PFSK-1 (cell line): ENCODE measurements at regions not wholly inside any gene's neighbourhood (a gene's known extent, or its start where the extent isn't known, plus 50 kb on each side); places are given as distances from the start of the nearest gene placed in this dataset.

ENCODE experiments used
- FOXP2 ChIP-seq: optimal IDR thresholded peaks from 2 replicates; pipeline ENCODE3; 2011; ENCODE audit warnings: borderline replicate concordance, control low read depth, inconsistent platforms; ENCODE audit not compliant: insufficient read depth; ENCODE audit errors: extremely low read length, extremely low read depth
- POLR2AphosphoS5 ChIP-seq: IDR thresholded peaks from 2 replicates; pipeline ENCODE4 v1.6.1; 2012; ENCODE audit warnings: low read depth, mild to moderate bottlenecking, control low read depth, low read length, moderate library complexity
- SIN3A ChIP-seq: IDR thresholded peaks from 2 replicates; pipeline ENCODE4 v1.6.1; 2012; ENCODE audit warnings: mild to moderate bottlenecking, low read length, moderate library complexity, borderline replicate concordance; ENCODE audit not compliant: insufficient read depth
- TAF1 ChIP-seq: IDR thresholded peaks from 2 replicates; pipeline ENCODE4 v1.6.1; 2012; ENCODE audit warnings: low read length, control low read depth, borderline replicate concordance; ENCODE audit not compliant: insufficient read depth
- TF ChIP-seq, protein P1 (sequence below), 2 experiments: IDR thresholded peaks; 2 replicates each; pipeline versions ENCODE4 v1.6.1 to v1.8.0; 2011 to 2012; ENCODE audit warnings: low read depth in 2 of 2, low read length in 2 of 2, control low read depth in 1 of 2, inconsistent platforms in 1 of 2, mild to moderate bottlenecking in 1 of 2, moderate library complexity in 1 of 2; ENCODE audit not compliant: insufficient read depth in 1 of 2

DNA sequence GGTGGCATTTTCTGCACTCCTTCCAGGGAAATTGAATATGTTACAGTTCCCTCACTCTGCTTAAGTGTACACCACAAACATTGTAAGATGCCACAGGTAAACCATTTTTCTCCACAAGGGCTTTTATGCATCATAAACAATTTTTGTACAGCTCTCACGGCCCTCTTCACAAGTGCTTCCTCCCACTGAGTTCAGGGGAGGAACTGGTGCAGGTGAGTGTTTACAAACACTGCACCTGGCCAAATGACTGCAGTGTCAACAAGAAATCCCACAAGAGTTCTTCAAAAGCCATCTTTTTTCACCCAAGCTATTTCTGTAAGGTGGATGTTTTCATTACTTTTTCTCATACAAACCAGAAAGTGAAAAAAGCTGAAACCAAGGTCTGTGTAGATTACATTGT, 973.2 kb downstream of the AACS start:
- TF ChIP-seq POLR2AphosphoS5 (no peak), FOXP2 (no peak), SIN3A (no peak), TAF1 (no peak)
- TF ChIP-seq, protein P1, sequence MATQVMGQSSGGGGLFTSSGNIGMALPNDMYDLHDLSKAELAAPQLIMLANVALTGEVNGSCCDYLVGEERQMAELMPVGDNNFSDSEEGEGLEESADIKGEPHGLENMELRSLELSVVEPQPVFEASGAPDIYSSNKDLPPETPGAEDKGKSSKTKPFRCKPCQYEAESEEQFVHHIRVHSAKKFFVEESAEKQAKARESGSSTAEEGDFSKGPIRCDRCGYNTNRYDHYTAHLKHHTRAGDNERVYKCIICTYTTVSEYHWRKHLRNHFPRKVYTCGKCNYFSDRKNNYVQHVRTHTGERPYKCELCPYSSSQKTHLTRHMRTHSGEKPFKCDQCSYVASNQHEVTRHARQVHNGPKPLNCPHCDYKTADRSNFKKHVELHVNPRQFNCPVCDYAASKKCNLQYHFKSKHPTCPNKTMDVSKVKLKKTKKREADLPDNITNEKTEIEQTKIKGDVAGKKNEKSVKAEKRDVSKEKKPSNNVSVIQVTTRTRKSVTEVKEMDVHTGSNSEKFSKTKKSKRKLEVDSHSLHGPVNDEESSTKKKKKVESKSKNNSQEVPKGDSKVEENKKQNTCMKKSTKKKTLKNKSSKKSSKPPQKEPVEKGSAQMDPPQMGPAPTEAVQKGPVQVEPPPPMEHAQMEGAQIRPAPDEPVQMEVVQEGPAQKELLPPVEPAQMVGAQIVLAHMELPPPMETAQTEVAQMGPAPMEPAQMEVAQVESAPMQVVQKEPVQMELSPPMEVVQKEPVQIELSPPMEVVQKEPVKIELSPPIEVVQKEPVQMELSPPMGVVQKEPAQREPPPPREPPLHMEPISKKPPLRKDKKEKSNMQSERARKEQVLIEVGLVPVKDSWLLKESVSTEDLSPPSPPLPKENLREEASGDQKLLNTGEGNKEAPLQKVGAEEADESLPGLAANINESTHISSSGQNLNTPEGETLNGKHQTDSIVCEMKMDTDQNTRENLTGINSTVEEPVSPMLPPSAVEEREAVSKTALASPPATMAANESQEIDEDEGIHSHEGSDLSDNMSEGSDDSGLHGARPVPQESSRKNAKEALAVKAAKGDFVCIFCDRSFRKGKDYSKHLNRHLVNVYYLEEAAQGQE (IDR thresholded peaks at IDR 0.05; ENCODE audit: insufficient read depth in 1 of 2, low read depth in 2 of 2, low read length in 2 of 2): no peak

DNA sequence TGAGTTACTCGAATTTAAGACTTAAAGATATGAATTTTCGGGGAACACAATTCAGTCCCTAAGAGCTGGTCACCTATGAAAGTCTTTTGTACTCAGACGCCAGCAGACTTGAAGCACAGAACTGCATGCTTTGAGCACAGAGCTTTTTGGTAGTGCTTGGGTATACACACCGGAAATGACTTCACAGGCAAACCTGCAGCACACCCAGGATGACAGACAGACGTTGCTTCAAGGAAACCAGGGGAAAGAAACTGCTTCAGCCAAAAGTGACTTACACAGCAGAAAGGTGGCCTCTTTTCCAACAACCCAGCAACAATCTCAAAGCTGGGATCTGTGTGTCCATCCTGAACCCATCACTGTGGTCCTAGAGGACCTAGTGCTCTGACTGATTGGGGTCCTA, 975.1 kb downstream of the AACS start:
- no peak for TF ChIP-seq SIN3A
- TF ChIP-seq TAF1: no peak
- TF ChIP-seq POLR2AphosphoS5: no peak

DNA sequence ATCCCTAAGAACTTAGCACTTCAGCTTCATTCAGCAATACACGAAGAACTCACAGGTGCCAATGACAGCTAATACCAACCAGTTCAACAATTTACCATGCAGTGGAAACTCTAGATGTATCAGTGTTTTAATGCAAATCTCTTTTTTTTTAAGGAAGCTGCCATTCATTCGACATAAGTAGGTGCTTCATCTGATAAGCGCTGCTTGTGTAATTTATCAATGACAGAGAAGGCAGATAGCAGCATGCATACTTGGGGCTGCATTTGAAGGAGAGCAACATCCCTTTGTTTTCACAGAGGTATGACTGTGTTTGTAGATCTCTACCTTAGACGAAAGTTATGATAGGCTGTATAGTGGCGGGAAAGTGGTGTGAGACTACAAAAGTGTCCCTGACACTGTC, 977.1 kb downstream of the AACS start:
- TF ChIP-seq SIN3A: no peak
- no peak for TF ChIP-seq TAF1
- TF ChIP-seq, protein P1 (IDR thresholded peaks at IDR 0.05; ENCODE audit: insufficient read depth in 1 of 2, low read depth in 2 of 2, low read length in 2 of 2): no peak
- no peak for TF ChIP-seq POLR2AphosphoS5

DNA sequence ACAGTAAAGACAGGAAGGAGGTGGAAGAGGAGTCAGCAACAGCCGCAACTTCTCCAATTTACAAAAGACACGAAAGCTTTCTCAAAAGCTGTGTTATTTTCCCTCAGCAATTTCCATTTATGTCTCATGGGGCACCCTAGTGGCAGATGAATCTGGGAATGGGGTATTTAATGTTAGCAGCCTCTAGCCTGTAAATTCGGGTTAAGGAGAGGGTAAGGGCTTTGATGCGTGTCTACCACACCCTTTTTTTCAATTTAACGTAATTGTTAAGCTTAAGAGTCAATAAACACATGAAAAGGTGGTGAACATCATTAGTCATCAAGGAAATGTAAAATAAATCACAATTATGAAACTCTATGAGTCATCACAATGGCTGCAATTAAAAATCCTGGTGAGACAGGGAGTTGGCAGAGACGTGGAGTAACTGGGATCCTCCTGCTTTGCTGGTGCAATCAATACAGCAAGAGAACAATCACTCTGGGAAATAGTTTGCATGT, 986.4 kb downstream of the AACS start:
- no peak for TF ChIP-seq FOXP2
- TF ChIP-seq TAF1: no peak
- no peak for TF ChIP-seq POLR2AphosphoS5
- TF ChIP-seq, protein P1 (IDR thresholded peaks at IDR 0.05; ENCODE audit: insufficient read depth in 1 of 2, low read depth in 2 of 2, low read length in 2 of 2): no peak
- no peak for TF ChIP-seq SIN3A

DNA sequence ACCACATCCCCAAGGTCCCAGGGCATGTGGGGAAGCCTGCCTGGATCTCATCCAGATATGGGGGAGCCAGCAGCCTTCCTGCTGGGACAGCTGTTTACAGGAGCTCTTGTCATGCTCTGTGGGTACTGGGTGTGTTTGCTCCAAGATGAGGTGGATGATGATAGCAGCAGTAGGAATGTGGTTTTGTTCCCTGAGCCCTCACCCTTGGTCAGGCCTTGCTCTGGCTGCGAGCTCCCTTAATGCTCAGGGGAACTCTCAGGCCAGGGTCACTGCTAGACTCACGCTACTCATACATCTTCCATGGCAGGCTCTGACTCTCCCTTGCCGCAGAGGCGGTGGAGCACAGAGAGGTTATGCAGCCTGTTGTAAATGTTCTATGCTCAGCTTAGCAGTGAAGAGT, 990.3 kb downstream of the AACS start:
- no peak for TF ChIP-seq FOXP2
- TF ChIP-seq, protein P1 (IDR thresholded peaks at IDR 0.05; ENCODE audit: insufficient read depth in 1 of 2, low read depth in 2 of 2, low read length in 2 of 2): no peak
- no peak for TF ChIP-seq SIN3A
- TF ChIP-seq TAF1: no peak
- TF ChIP-seq POLR2AphosphoS5: no peak
